IPS-NIHi7 (cell line): ENCODE measurements at regions not wholly inside any gene's neighbourhood (a gene's known extent, or its start where the extent isn't known, plus 50 kb on each side); places are given as distances from the start of the nearest gene placed in this dataset.

Source experiments
- DNase-seq: peaks from one replicate; pipeline ENCODE4 v3.0.0; 2012; ENCODE audit warnings: mixed read lengths; ENCODE audit errors: extremely low spot score

- DNase-seq: no peak
Measured at GRCh38 chr14:21993070-21993469, 319.5 kb upstream of the OR4E1 start.

GRCh38 chr14:21991130-21991529, 317.5 kb upstream of the OR4E1 start:
- DNase-seq: no peak

GRCh38 chr14:21990116-21990515, 316.5 kb upstream of the OR4E1 start:
- peak; percentile 23 for DNase-seq

- DNase-seq: no peak
Measured at GRCh38 chr14:21989090-21989489, 315.5 kb upstream of the OR4E1 start.

GRCh38 chr14:21988413-21988812, 314.8 kb upstream of the OR4E1 start:
- DNase-seq: no peak

- DNase-seq: peak; percentile 66
Measured at GRCh38 chr14:21987937-21988336, 314.3 kb upstream of the OR4E1 start.

GRCh38 chr14:21985081-21985480, 311.5 kb upstream of the OR4E1 start:
- DNase-seq: no peak

- DNase-seq: no peak
Measured at GRCh38 chr14:21978999-21979314, 305.3 kb upstream of the OR4E1 start.

- peak; percentile 79 for DNase-seq
Measured at GRCh38 chr14:21978184-21978998, 304.8 kb upstream of the OR4E1 start.

- DNase-seq: no peak
Measured at GRCh38 chr14:21974741-21975140, 301.1 kb upstream of the OR4E1 start.

GRCh38 chr14:21965042-21965441, 291.4 kb upstream of the OR4E1 start:
- no peak for DNase-seq

- DNase-seq: no peak
Measured at GRCh38 chr14:21964180-21964579, 290.6 kb upstream of the OR4E1 start.

GRCh38 chr14:21960636-21961035, 287.0 kb upstream of the OR4E1 start:
- DNase-seq: no peak

- DNase-seq: no peak
Measured at GRCh38 chr14:21941885-21942284, 268.3 kb upstream of the OR4E1 start.

- peak; percentile 44 for DNase-seq
Measured at GRCh38 chr14:21940887-21941856, 267.6 kb upstream of the OR4E1 start.

GRCh38 chr14:21939836-21940235, 266.2 kb upstream of the OR4E1 start:
- DNase-seq: no peak

- DNase-seq: no peak
Measured at GRCh38 chr14:21937996-21938395, 264.4 kb upstream of the OR4E1 start.

- DNase-seq: no peak
Measured at GRCh38 chr14:21933681-21934080, 260.1 kb upstream of the OR4E1 start.

GRCh38 chr14:21924479-21924878, 250.9 kb upstream of the OR4E1 start:
- DNase-seq: peak; percentile 24

GRCh38 chr14:21923820-21924219, 250.2 kb upstream of the OR4E1 start:
- no peak for DNase-seq

- DNase-seq: no peak
Measured at GRCh38 chr14:21921453-21921852, 247.8 kb upstream of the OR4E1 start.

- DNase-seq: peak; percentile 39
Measured at GRCh38 chr14:21917699-21918436, 244.2 kb upstream of the OR4E1 start.
